WTC11 (cell line): ENCODE measurements at regions not wholly inside any gene's neighbourhood (a gene's known extent, or its start where the extent isn't known, plus 50 kb on each side); places are given as distances from the start of the nearest gene placed in this dataset.
A peak's percentile ranks its signal among the peaks of the same experiment; 100 is the strongest.

ENCODE experiments used
- ATAC-seq: fragments of 200-7000 bp; cut with Tn5 transposase; 2 replicates; pipeline ENCODE4 v1.10.0; 2021; ENCODE audit warnings: mild to moderate bottlenecking, moderate library complexity
- CTCF ChIA-PET: fragments of 300-600 bp; sonication (Branson Sonifier 250); formaldehyde crosslinking; loops from one replicate; lab custom pipeline; 2021; ENCODE audit warnings: antibody characterized with exemption; lab: Charles Lee
- POLR2A ChIA-PET: fragments of 350-600 bp; sonication (Branson Sonifier 250); formaldehyde crosslinking; loops from one replicate; lab custom pipeline; 2021; ENCODE audit warnings: antibody characterized with exemption; lab: Charles Lee
- DNase-seq: peaks from one replicate; pipeline ENCODE4 v3.0.0; 2021; ENCODE audit warnings: low spot score
- H3K27ac Mint-ChIP-seq: 2 replicates; pipeline ENCODE4 v1.8.0; 2021; ENCODE audit warnings: mixed read lengths
- H3K27me3 Mint-ChIP-seq: 2 replicates; pipeline ENCODE4 v1.8.0; 2021; ENCODE audit warnings: low read depth, mild to moderate bottlenecking, moderate library complexity, mixed read lengths
- H3K36me3 Mint-ChIP-seq: 2 replicates; pipeline ENCODE4 v1.8.0; 2021; ENCODE audit warnings: mixed read lengths
- H3K4me1 Mint-ChIP-seq: 2 replicates; pipeline ENCODE4 v1.8.0; 2022; ENCODE audit warnings: mixed read lengths
- H3K4me3 Mint-ChIP-seq: 2 replicates; pipeline ENCODE4 v1.8.0; 2021; ENCODE audit warnings: mild to moderate bottlenecking, moderate library complexity, mixed read lengths
- H3K9me3 Mint-ChIP-seq: 2 replicates; pipeline ENCODE4 v1.8.0; 2021; ENCODE audit warnings: mixed read lengths
- E2F4 ChIP-seq: sonication (generic); formaldehyde crosslinking; IDR thresholded peaks from 2 replicates; pipeline ENCODE4 v1.8.1; 2022; ENCODE audit warnings: low read depth, mild to moderate bottlenecking, moderate library complexity, missing genetic modification reagents, borderline replicate concordance
- ERG ChIP-seq: fragments of 250-450 bp; sonication (Bioruptor Pico); IDR thresholded peaks from 2 replicates; pipeline ENCODE4 v1.8.0; 2021; ENCODE audit warnings: mild to moderate bottlenecking
- FOXJ3 ChIP-seq: sonication (generic); formaldehyde crosslinking; IDR thresholded peaks from 2 replicates; pipeline ENCODE4 v1.9.0; 2021; ENCODE audit warnings: missing genetic modification reagents, mild to moderate bottlenecking, borderline replicate concordance
- FOXK1 ChIP-seq: sonication (generic); formaldehyde crosslinking; IDR thresholded peaks from 2 replicates; pipeline ENCODE4 v1.8.0; 2022; ENCODE audit warnings: mild to moderate bottlenecking, moderate library complexity, missing genetic modification reagents
- FOXP1 ChIP-seq: sonication (generic); formaldehyde crosslinking; IDR thresholded peaks from 2 replicates; pipeline ENCODE4 v1.8.0; 2022; ENCODE audit warnings: missing genetic modification reagents, mild to moderate bottlenecking, moderate library complexity, borderline replicate concordance
- HMGA2 ChIP-seq: fragments of 250-450 bp; sonication (Bioruptor Pico); IDR thresholded peaks from 2 replicates; pipeline ENCODE4 v1.4.0; 2021; ENCODE audit warnings: mild to moderate bottlenecking, moderate library complexity
- IRF1 ChIP-seq: sonication (generic); formaldehyde crosslinking; IDR thresholded peaks from 2 replicates; pipeline ENCODE4 v1.8.0; 2023; ENCODE audit warnings: missing genetic modification reagents
- IRF2 ChIP-seq: sonication (generic); formaldehyde crosslinking; IDR thresholded peaks from 2 replicates; pipeline ENCODE4 v1.8.0; 2022; ENCODE audit warnings: low read depth, missing genetic modification reagents, borderline replicate concordance
- NFE2L1 ChIP-seq: sonication (generic); formaldehyde crosslinking; IDR thresholded peaks from 2 replicates; pipeline ENCODE4 v1.8.1; 2023; ENCODE audit warnings: missing genetic modification reagents
- RORB ChIP-seq: fragments of 250-450 bp; sonication (Bioruptor Pico); IDR thresholded peaks from 2 replicates; pipeline ENCODE4 v1.9.0; 2021; ENCODE audit warnings: mild to moderate bottlenecking
- STAT6 ChIP-seq: sonication (generic); formaldehyde crosslinking; conservative IDR thresholded peaks from 2 replicates; pipeline ENCODE4 v1.8.1; 2023; ENCODE audit warnings: mild to moderate bottlenecking, low read depth, missing genetic modification reagents, moderate library complexity
- ZNF219 ChIP-seq: sonication (generic); formaldehyde crosslinking; IDR thresholded peaks from 2 replicates; pipeline ENCODE4 v1.8.0; 2023; ENCODE audit warnings: missing genetic modification reagents, mild to moderate bottlenecking, borderline replicate concordance
- ZNF281 ChIP-seq: sonication (generic); formaldehyde crosslinking; IDR thresholded peaks from 2 replicates; pipeline ENCODE4 v1.8.0; 2023; ENCODE audit warnings: mild to moderate bottlenecking, missing genetic modification reagents
- ZNF416 ChIP-seq: fragments of 250-450 bp; sonication (Bioruptor Pico); IDR thresholded peaks from 2 replicates; pipeline ENCODE4 v1.9.0; 2021; ENCODE audit warnings: mild to moderate bottlenecking, inconsistent platforms
- ZNF425 ChIP-seq: fragments of 250-450 bp; sonication (Bioruptor Pico); conservative IDR thresholded peaks from 2 replicates; pipeline ENCODE4 v1.9.0; 2021; ENCODE audit warnings: mild to moderate bottlenecking

- CTCF ChIA-PET = no interaction called here
- ATAC-seq = peak; percentile 24; the same call in 1 of the 2 replicates
- no peak for TF ChIP-seq ZNF281 (CRISPR knock-in tag)
- H3K27me3 Mint-ChIP-seq = no peaks in the 10 kb centered on the region
- no peak overlapping the region for H3K4me3 Mint-ChIP-seq
- no peaks in the 10 kb centered on the region for H3K4me1 Mint-ChIP-seq
- H3K36me3 Mint-ChIP-seq = no peaks in the 10 kb centered on the region
- no peak for DNase-seq
- POLR2A ChIA-PET = no interaction called here
- H3K27ac Mint-ChIP-seq = no peak overlapping the region
- no peaks in the 10 kb centered on the region; the same call in 1 of the 2 replicates for H3K9me3 Mint-ChIP-seq
These were observed 78.6 kb upstream of the RPRM start for GRCh38 chr2:153557211-153557610.

GRCh38 chr2:153557714-153558113 lies 79.2 kb upstream of the RPRM start:
- CTCF ChIA-PET = no interaction called here
- Mint-ChIP-seq H3K9me3 (no peaks in the 10 kb centered on the region; the same call in 1 of the 2 replicates), H3K4me3 (no peak overlapping the region), H3K36me3 (no peaks in the 10 kb centered on the region), H3K4me1 (no peaks in the 10 kb centered on the region), H3K27me3 (no peaks in the 10 kb centered on the region), H3K27ac (no peak overlapping the region)
- TF ChIP-seq RORB (CRISPR knock-in tag) (no peak), ZNF219 (CRISPR knock-in tag) (no peak), ZNF425 (no peak), IRF1 (CRISPR knock-in tag) (no peak), STAT6 (CRISPR knock-in tag) (no peak), HMGA2 (CRISPR knock-in tag) (no peak), ZNF416 (CRISPR knock-in tag) (no peak), IRF2 (CRISPR knock-in tag) (no peak), FOXP1 (CRISPR knock-in tag) (no peak), FOXK1 (no peak), ERG (CRISPR knock-in tag) (no peak), E2F4 (CRISPR knock-in tag) (no peak), FOXJ3 (CRISPR knock-in tag) (no peak), NFE2L1 (CRISPR knock-in tag) (no peak)
- DNase-seq = no peak
- POLR2A ChIA-PET = interaction anchor here (0.7 kb wide), 1 partner anchor 1464 kb away, joined by 4 read pairs; no protein-coding TSS in a partner anchor
- no peak; the same call in 1 of the 2 replicates for ATAC-seq
